ENCODE measurements at regions not wholly inside any gene's neighbourhood (a gene's known extent, or its start where the extent isn't known, plus 50 kb on each side); places are given as distances from the start of the nearest gene placed in this dataset.

DNA sequence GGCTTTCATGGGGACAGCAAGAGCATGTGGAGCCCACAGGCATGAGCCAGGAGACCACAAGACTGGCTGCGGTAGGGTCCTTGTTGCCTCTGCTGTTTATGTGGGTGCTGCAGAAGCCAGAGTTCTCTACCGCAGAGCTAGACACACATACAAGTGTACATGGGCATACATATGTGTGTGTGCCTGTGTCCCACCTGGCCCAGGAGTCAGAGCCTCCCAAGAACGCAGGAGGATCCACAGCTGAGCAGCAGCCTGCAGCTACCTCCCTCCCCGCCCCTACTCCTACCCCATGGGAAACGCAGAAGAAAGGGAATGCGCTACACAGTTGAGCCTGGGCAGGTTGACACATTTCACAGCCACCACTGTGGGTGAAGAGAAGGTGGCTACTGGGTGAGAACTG, 438.1 kb upstream of the SMIM21 start:
- TF ChIP-seq POLR2AphosphoS5 (IDR thresholded peaks at IDR 0.05; ENCODE audit: insufficient read depth in 1 of 2, low read depth in 1 of 2) (no peak), POLR2A (IDR thresholded peaks at IDR 0.05) (no peak)
- TF ChIP-seq, protein P1, sequence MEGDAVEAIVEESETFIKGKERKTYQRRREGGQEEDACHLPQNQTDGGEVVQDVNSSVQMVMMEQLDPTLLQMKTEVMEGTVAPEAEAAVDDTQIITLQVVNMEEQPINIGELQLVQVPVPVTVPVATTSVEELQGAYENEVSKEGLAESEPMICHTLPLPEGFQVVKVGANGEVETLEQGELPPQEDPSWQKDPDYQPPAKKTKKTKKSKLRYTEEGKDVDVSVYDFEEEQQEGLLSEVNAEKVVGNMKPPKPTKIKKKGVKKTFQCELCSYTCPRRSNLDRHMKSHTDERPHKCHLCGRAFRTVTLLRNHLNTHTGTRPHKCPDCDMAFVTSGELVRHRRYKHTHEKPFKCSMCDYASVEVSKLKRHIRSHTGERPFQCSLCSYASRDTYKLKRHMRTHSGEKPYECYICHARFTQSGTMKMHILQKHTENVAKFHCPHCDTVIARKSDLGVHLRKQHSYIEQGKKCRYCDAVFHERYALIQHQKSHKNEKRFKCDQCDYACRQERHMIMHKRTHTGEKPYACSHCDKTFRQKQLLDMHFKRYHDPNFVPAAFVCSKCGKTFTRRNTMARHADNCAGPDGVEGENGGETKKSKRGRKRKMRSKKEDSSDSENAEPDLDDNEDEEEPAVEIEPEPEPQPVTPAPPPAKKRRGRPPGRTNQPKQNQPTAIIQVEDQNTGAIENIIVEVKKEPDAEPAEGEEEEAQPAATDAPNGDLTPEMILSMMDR (IDR thresholded peaks at IDR 0.05), result no peak
- H3K27ac ChIP-seq, result no peak overlapping the region
- no peaks in the 10 kb centered on the region for H3K36me3 ChIP-seq
- H3K27me3 ChIP-seq, result no peaks in the 10 kb centered on the region
- intact Hi-C loops (cut with DNase I), result no loop called here
- H3K4me3 ChIP-seq, result no peak overlapping the region
- no peak for DNase-seq (ENCODE audit: extremely low spot score in 2 of 2)
- no peaks in the 10 kb centered on the region for H3K9me3 ChIP-seq
- no peaks in the 10 kb centered on the region for H3K4me1 ChIP-seq

DNA sequence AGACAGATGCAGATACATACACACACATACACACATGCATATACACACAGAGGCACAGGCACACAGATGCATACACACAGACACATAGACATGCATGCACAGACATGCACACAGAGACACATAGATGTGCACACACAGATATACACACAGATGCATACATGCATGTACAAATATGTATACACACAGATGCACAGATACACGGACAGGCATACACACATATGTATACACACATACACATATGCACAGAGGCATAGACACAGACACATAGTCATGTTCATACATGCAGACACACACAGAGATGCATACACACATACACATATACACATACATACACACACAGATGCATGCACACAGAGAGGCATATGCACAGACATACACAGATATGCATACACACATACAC, 437.3 kb upstream of the SMIM21 start:
- H3K4me1 ChIP-seq, result no peaks in the 10 kb centered on the region
- intact Hi-C loops (cut with DNase I), result no loop called here
- H3K27me3 ChIP-seq, result no peaks in the 10 kb centered on the region
- no peak overlapping the region for H3K4me3 ChIP-seq
- TF ChIP-seq POLR2A (IDR thresholded peaks at IDR 0.05) (no peak), POLR2AphosphoS5 (IDR thresholded peaks at IDR 0.05; ENCODE audit: insufficient read depth in 1 of 2, low read depth in 1 of 2) (no peak)
- TF ChIP-seq, protein P1 (IDR thresholded peaks at IDR 0.05), result no peak
- H3K9me3 ChIP-seq, result no peaks in the 10 kb centered on the region
- no peak for DNase-seq (ENCODE audit: extremely low spot score in 2 of 2)
- H3K27ac ChIP-seq, result no peak overlapping the region
- H3K36me3 ChIP-seq, result no peaks in the 10 kb centered on the region

DNA sequence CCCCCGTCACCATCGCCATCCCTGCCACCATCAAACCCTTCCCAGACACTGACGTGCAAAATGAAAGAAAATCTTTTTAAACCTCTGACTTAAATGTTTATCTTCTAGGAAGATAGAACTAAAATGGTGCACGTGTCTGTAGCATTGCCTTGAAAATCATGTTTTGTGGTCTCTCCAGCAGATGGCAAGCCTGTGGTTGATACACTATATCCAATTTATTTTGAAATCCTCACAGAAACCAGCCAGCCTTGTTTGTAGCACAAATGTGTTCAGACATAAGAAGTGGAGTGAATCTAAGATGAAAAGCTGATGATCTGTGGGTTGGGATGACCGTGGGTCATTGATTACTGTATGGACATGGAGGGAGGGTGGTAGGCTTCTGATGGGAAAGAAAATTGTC, 436.2 kb upstream of the SMIM21 start:
- H3K9me3 ChIP-seq, result no peaks in the 10 kb centered on the region
- TF ChIP-seq POLR2A (IDR thresholded peaks at IDR 0.05) (no peak), POLR2AphosphoS5 (IDR thresholded peaks at IDR 0.05; ENCODE audit: insufficient read depth in 1 of 2, low read depth in 1 of 2) (no peak)
- TF ChIP-seq, protein P1 (IDR thresholded peaks at IDR 0.05), result no peak
- no peak for DNase-seq (ENCODE audit: extremely low spot score in 2 of 2)
- intact Hi-C loops (cut with DNase I), result no loop called here
- H3K4me1 ChIP-seq, result no peaks in the 10 kb centered on the region
- H3K4me3 ChIP-seq, result no peak overlapping the region
- no peak overlapping the region for H3K27ac ChIP-seq
- H3K36me3 ChIP-seq, result no peaks in the 10 kb centered on the region
- no peaks in the 10 kb centered on the region for H3K27me3 ChIP-seq

DNA sequence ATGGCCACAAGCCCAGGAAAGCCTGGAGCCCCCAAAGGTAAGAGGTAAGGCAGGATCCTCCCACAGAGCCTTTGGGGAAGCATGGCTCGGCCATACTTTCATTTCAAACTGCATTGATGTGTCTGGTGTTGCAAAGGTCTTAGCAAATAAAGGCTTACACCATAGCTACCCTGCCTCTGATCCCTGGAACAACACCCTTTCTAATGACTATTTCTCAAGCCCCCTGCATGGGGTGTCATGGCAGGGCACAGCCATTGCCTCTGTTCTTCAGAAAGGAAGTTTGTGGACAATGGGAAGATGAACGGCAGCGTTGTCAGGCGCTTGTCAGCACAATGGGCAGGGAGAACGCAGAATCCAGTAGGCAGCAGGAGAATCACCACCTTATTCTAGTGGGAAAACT, 435.0 kb upstream of the SMIM21 start:
- Histone ChIP-seq H3K4me1 (no peaks in the 10 kb centered on the region), H3K27me3 (no peaks in the 10 kb centered on the region), H3K4me3 (no peak overlapping the region), H3K27ac (no peak overlapping the region), H3K9me3 (no peaks in the 10 kb centered on the region), H3K36me3 (no peaks in the 10 kb centered on the region)
- TF ChIP-seq POLR2AphosphoS5 (IDR thresholded peaks at IDR 0.05; ENCODE audit: insufficient read depth in 1 of 2, low read depth in 1 of 2) (no peak), POLR2A (IDR thresholded peaks at IDR 0.05) (no peak)
- TF ChIP-seq, protein P1 (IDR thresholded peaks at IDR 0.05), result no peak
- DNase-seq (ENCODE audit: extremely low spot score in 2 of 2), result peak in 1 of 2 donors; percentile 49
- intact Hi-C loops (cut with DNase I), result no loop called here

DNA sequence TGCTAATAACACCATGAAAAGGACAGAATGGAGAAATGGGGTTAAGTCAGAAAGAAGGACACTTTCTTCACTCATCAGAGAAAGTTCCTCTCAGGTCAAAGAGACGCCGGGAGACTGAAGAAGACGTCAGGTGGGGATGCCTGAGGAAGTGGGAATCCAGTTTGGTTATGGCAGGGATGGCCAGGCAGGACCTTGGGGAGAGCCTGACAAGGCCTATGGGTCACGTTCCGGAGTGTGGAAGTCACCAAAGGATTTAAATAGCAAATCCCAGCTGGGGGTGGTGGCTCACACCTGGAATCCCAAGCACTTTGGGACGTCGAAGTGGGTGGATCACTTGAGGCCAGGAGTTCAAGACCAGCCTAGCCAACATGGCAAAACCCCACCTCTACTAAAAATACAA, 432.7 kb upstream of the SMIM21 start:
- intact Hi-C loops (cut with DNase I), result no loop called here
- Histone ChIP-seq H3K36me3 (no peaks in the 10 kb centered on the region), H3K27me3 (no peaks in the 10 kb centered on the region), H3K4me1 (no peaks in the 10 kb centered on the region), H3K27ac (no peak overlapping the region), H3K9me3 (no peaks in the 10 kb centered on the region), H3K4me3 (no peak overlapping the region)
- TF ChIP-seq POLR2AphosphoS5 (IDR thresholded peaks at IDR 0.05; ENCODE audit: insufficient read depth in 1 of 2, low read depth in 1 of 2) (no peak), POLR2A (IDR thresholded peaks at IDR 0.05) (no peak)
- TF ChIP-seq, protein P1 (IDR thresholded peaks at IDR 0.05), result no peak
- DNase-seq (ENCODE audit: extremely low spot score in 2 of 2), result peak in 1 of 2 donors; percentile 76
